ENCODE measurements at regions not wholly inside any gene's neighbourhood (a gene's known extent, or its start where the extent isn't known, plus 50 kb on each side); places are given as distances from the start of the nearest gene placed in this dataset.

GRCh38 chr7:132646052-132646451, 69.8 kb upstream of the PLXNA4 start:
- Histone ChIP-seq H3K36me3 (ENCODE audit: insufficient read depth, low read length) (no peaks in the 10 kb centered on the region), H3K4me3 (ENCODE audit: low read depth, low read length, poor library complexity, severe bottlenecking) (no peak overlapping the region), H3K79me2 (ENCODE audit: insufficient read depth, low read length) (no peaks in the 10 kb centered on the region), H3F3A (ENCODE audit: insufficient read depth, low read length) (no peaks in the 10 kb centered on the region), H3K4me2 (ENCODE audit: low read length) (no peak overlapping the region), H3K27ac (ENCODE audit: low read depth, low read length, poor library complexity, severe bottlenecking) (no peak overlapping the region), H3K27me3 (ENCODE audit: insufficient read depth, low read length) (0 out of 2 replicates have a peak, but pooled peaks cover 4% of the 10 kb centered on the region), H3K9me3 (ENCODE audit: low read length) (no peaks in the 10 kb centered on the region), H3K9ac (ENCODE audit: low read length) (no peak overlapping the region), H3K4me1 (ENCODE audit: insufficient read depth, low read length, severe bottlenecking) (no peaks in the 10 kb centered on the region), H3K9me2 (ENCODE audit: low read depth, low read length) (no peaks in the 10 kb centered on the region), H4K20me1 (ENCODE audit: insufficient read depth, low read length) (no peaks in the 10 kb centered on the region), H2AFZ (ENCODE audit: low read length) (no peak overlapping the region)
- TF ChIP-seq, protein P1, sequence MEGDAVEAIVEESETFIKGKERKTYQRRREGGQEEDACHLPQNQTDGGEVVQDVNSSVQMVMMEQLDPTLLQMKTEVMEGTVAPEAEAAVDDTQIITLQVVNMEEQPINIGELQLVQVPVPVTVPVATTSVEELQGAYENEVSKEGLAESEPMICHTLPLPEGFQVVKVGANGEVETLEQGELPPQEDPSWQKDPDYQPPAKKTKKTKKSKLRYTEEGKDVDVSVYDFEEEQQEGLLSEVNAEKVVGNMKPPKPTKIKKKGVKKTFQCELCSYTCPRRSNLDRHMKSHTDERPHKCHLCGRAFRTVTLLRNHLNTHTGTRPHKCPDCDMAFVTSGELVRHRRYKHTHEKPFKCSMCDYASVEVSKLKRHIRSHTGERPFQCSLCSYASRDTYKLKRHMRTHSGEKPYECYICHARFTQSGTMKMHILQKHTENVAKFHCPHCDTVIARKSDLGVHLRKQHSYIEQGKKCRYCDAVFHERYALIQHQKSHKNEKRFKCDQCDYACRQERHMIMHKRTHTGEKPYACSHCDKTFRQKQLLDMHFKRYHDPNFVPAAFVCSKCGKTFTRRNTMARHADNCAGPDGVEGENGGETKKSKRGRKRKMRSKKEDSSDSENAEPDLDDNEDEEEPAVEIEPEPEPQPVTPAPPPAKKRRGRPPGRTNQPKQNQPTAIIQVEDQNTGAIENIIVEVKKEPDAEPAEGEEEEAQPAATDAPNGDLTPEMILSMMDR (IDR thresholded peaks at IDR 0.05; ENCODE audit: low read length) = no peak
- TF ChIP-seq EZH2 (IDR thresholded peaks at IDR 0.05; ENCODE audit: borderline replicate concordance, low read length) = no peak

DNA sequence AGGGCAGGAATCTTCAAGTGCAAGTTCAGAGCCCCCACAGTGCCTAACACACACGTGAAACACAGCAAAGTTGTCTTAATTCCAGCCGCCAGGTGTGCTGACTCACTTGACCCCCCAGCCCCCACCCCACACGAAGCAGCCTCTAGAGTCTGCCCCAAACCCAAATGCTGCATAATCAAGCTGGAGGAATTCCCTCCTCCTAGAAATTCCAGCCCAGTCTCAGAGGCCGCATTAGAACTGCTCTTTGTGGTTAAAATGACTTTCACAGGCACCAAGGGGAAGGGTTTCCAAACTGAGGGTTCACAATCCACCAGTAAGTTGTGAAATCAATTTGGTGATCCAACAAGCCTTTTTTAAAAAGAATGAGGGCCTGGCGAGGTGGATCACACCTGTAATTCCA, 67.0 kb upstream of the PLXNA4 start:
- H3K4me1 ChIP-seq (ENCODE audit: insufficient read depth, low read length, severe bottlenecking) = no peaks in the 10 kb centered on the region
- no peak overlapping the region for H3K4me3 ChIP-seq (ENCODE audit: low read depth, low read length, poor library complexity, severe bottlenecking)
- no peaks in the 10 kb centered on the region for H3K27me3 ChIP-seq (ENCODE audit: insufficient read depth, low read length)
- no peak overlapping the region for H3K9ac ChIP-seq (ENCODE audit: low read length)
- no peaks in the 10 kb centered on the region for H3K36me3 ChIP-seq (ENCODE audit: insufficient read depth, low read length)
- H4K20me1 ChIP-seq (ENCODE audit: insufficient read depth, low read length) = no peaks in the 10 kb centered on the region
- H3K9me3 ChIP-seq (ENCODE audit: low read length) = no peaks in the 10 kb centered on the region
- H3F3A ChIP-seq (ENCODE audit: insufficient read depth, low read length) = no peaks in the 10 kb centered on the region
- no peak overlapping the region for H3K27ac ChIP-seq (ENCODE audit: low read depth, low read length, poor library complexity, severe bottlenecking)
- no peak for TF ChIP-seq EZH2 (IDR thresholded peaks at IDR 0.05; ENCODE audit: borderline replicate concordance, low read length)
- TF ChIP-seq, protein P1 (IDR thresholded peaks at IDR 0.05; ENCODE audit: low read length) = no peak
- H3K9me2 ChIP-seq (ENCODE audit: low read depth, low read length) = no peaks in the 10 kb centered on the region
- no peak overlapping the region for H2AFZ ChIP-seq (ENCODE audit: low read length)
- H3K4me2 ChIP-seq (ENCODE audit: low read length) = no peak overlapping the region
- no peaks in the 10 kb centered on the region for H3K79me2 ChIP-seq (ENCODE audit: insufficient read depth, low read length)

- H4K20me1 ChIP-seq (ENCODE audit: insufficient read depth, low read length) = no peaks in the 10 kb centered on the region
- no peak overlapping the region for H3K4me3 ChIP-seq (ENCODE audit: low read depth, low read length, poor library complexity, severe bottlenecking)
- H3K4me1 ChIP-seq (ENCODE audit: insufficient read depth, low read length, severe bottlenecking) = no peaks in the 10 kb centered on the region
- no peak overlapping the region for H3K4me2 ChIP-seq (ENCODE audit: low read length)
- no peaks in the 10 kb centered on the region for H3K9me2 ChIP-seq (ENCODE audit: low read depth, low read length)
- H3K27me3 ChIP-seq (ENCODE audit: insufficient read depth, low read length) = no peaks in the 10 kb centered on the region
- no peak for TF ChIP-seq EZH2 (IDR thresholded peaks at IDR 0.05; ENCODE audit: borderline replicate concordance, low read length)
- TF ChIP-seq, protein P1 (IDR thresholded peaks at IDR 0.05; ENCODE audit: low read length) = no peak
- no peak overlapping the region for H3K27ac ChIP-seq (ENCODE audit: low read depth, low read length, poor library complexity, severe bottlenecking)
- no peaks in the 10 kb centered on the region for H3F3A ChIP-seq (ENCODE audit: insufficient read depth, low read length)
- no peak overlapping the region for H2AFZ ChIP-seq (ENCODE audit: low read length)
- H3K36me3 ChIP-seq (ENCODE audit: insufficient read depth, low read length) = no peaks in the 10 kb centered on the region
- no peak overlapping the region for H3K9ac ChIP-seq (ENCODE audit: low read length)
- no peaks in the 10 kb centered on the region for H3K79me2 ChIP-seq (ENCODE audit: insufficient read depth, low read length)
- no peaks in the 10 kb centered on the region for H3K9me3 ChIP-seq (ENCODE audit: low read length)
Observed at GRCh38 chr7:132641238-132641637, 65.0 kb upstream of the PLXNA4 start.

Measured in OCI-LY1 (cell line).